ACHN (cell line): ENCODE measurements at regions not wholly inside any gene's neighbourhood (a gene's known extent, or its start where the extent isn't known, plus 50 kb on each side); places are given as distances from the start of the nearest gene placed in this dataset.
A peak's percentile ranks its signal among the peaks of the same experiment; 100 is the strongest.

Experiments
- DNase-seq: peaks from one replicate; pipeline ENCODE4 v3.0.0-alpha.2; 2015
- in situ Hi-C: cut with HindIII; loops from 2 replicates; pipeline ENCODE4 v1.10.0; 2017; ENCODE audit warnings: low sequenced_read_pairs, low pct_ligation_motif_present, low pct_unique_long_range_greater_than_20kb

GRCh38 chr6:95133578-95133977 is 443.8 kb upstream of the MANEA start:
- in situ Hi-C loops: no loop called here
- DNase-seq: peak; percentile 39

DNA sequence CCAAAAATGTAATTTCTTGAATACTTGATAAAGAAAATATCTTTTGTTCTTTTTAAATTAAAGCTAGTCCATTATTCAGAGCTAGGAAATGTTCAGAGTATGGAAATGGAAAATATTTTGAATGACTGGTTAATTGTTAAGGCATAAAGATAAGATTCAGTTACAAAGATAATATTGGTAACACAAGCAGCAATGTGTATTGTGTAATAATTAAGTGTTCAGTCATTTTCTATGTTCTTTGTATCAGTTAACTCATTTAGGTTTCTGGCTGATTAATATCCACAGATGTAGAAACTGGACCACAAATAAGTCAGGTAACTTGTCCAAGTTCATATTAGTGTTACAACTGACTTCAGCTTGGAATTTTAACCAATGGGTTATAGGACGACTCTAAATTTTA is 442.2 kb upstream of the MANEA start:
- in situ Hi-C loops: no loop called here
- no peak for DNase-seq

DNA sequence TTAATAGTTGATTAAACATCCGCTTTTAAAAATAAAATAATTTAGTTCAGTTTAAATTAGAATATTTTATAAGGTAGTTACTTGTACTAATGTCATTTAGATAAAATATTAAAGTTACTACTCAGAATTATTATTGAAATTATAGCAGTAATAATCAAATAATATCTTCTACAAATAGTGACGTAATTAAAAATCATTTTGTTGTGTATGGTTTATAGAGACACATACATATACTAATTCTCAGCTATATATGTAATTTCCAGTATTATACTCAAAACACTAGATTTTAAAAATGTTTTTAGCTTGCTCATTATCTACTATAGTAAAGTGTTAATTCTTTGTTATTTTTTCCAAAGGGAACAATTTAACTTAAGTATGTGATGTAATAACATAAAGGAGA is 435.2 kb upstream of the MANEA start:
- DNase-seq: no peak
- in situ Hi-C loops: no loop called here

DNA sequence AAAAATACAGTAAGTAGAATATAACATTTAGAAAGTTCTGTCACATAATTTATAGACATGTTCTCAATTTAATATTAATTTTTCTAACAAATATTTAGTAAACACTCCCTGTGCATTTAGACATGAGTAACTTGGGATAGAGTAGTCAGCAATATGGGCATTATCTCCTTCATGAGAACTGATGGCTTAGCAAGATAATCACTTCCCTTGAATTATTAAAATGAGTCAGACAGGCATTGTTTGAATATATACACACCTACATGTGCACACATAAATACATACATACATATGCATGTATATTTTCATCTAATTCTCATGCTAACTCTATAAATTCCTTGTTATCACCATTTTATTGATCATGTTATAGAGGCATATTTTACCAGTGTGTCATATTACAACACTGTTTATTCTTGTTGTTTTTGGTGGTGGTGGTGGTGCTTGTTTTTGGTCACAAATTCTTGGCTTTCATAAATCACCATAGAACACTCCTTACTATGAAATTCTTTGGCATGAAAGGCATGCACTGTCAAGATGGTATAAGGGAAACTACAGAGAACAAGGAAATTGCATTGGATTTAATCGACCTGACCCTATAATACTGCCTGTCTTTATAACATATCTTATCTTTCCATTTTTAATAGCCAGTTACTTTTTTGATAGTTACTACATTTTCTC is 434.5 kb upstream of the MANEA start:
- DNase-seq: no peak
- in situ Hi-C loops: no loop called here

GRCh38 chr6:95143408-95144180 is 433.7 kb upstream of the MANEA start:
- in situ Hi-C loops: no loop called here
- DNase-seq: no peak

- in situ Hi-C loops: no loop called here
- DNase-seq: no peak
Measured at GRCh38 chr6:95145457-95145856, 431.9 kb upstream of the MANEA start.

DNA sequence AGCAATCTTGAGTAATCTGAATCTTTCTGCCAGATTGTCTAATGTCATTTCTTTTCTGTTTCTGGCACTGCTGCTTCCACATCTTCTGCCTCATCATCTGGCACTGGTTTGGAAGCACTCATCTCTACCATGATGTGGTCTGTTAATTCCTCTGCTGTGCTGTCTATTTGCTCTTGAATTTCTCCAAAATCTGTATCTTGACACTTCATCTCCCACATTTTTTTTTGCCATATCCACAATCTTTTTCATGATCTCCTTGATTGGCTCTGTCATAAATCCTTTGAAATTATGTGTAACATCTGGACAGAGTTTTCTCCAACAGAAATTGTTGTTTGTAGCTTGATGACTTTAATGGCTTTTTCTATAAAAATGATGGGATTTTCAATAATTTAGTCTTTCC is 417.8 kb upstream of the MANEA start:
- in situ Hi-C loops: no loop called here
- DNase-seq: no peak

GRCh38 chr6:95169775-95170174 is 407.6 kb upstream of the MANEA start:
- no peak for DNase-seq
- in situ Hi-C loops: no loop called here

GRCh38 chr6:95175927-95176675 is 401.2 kb upstream of the MANEA start:
- in situ Hi-C loops: no loop called here
- no peak for DNase-seq

DNA sequence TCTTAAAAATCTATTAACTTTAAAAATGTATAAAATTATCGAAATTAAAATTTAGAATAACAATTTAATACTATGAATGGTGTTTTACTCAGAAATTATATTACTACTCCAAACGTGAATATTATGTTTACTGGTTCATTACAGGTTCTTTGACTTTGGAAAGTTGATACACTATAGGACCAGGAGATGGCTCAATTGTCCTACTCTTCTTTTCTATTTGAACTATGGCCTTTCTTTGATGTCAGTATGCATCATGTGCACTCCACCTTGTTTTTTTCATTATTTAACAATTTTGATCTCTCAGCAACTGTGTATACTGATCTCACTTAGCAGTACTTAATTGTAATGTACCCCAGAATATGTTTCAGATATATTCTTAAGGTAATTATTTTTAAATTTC is 391.5 kb upstream of the MANEA start:
- in situ Hi-C loops: no loop called here
- no peak for DNase-seq

- in situ Hi-C loops: no loop called here
- no peak for DNase-seq
Measured at GRCh38 chr6:95186710-95187109, 390.6 kb upstream of the MANEA start.

GRCh38 chr6:95197590-95197989 is 379.7 kb upstream of the MANEA start:
- in situ Hi-C loops: no loop called here
- no peak for DNase-seq

- in situ Hi-C loops: no loop called here
- DNase-seq: peak; percentile 50
Measured at GRCh38 chr6:95203153-95203754, 374.1 kb upstream of the MANEA start.

- in situ Hi-C loops: no loop called here
- no peak for DNase-seq
Measured at GRCh38 chr6:95204178-95204577, 373.2 kb upstream of the MANEA start.

- no peak for DNase-seq
- in situ Hi-C loops: no loop called here
Measured at GRCh38 chr6:95208621-95209020, 368.7 kb upstream of the MANEA start.

DNA sequence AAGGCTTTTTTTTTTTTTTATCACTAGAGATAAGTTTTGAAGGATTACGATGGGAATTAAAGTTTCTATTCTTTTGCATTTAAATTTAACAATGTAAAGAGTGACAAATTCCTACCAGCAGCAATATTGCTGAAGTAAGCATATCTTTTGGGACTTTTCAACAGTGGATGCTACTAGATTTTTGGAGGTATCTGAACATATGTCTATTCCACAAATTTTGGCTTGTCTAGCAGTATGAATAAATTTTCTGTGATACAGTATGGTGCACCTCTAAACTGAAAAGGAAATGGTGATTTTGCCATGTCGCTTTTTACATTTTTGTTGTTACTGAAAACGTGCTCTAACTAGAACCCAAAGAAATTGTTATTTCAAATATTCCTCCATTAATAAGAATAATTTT is 368.3 kb upstream of the MANEA start:
- DNase-seq: no peak

GRCh38 chr6:95216555-95216954 is 360.8 kb upstream of the MANEA start:
- in situ Hi-C loops: no loop called here

More for the DNA sequence above, 368.3 kb upstream of the MANEA start:
- in situ Hi-C loops: no loop called here

DNA sequence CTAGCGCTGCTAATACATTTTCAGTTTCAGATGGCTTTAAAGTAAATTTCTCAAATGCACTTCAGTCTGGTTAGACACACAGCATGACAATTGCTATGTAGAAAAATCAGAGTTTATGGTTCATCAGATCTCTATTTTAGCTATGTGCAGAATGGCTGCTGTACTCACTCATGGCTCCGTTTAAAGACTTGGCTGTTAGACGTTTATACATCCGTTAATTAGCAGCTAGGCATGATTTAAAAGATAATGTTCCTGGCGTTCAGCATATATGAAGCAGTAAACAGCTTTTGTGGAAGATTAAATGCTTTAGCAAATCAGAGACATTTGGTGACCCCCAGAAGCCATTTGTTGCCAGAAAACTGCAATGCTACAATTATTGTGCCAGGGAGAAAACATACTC is 350.0 kb upstream of the MANEA start:
- in situ Hi-C loops: no loop called here
- DNase-seq: no peak

More at GRCh38 chr6:95216555-95216954, 360.8 kb upstream of the MANEA start:
- no peak for DNase-seq

DNA sequence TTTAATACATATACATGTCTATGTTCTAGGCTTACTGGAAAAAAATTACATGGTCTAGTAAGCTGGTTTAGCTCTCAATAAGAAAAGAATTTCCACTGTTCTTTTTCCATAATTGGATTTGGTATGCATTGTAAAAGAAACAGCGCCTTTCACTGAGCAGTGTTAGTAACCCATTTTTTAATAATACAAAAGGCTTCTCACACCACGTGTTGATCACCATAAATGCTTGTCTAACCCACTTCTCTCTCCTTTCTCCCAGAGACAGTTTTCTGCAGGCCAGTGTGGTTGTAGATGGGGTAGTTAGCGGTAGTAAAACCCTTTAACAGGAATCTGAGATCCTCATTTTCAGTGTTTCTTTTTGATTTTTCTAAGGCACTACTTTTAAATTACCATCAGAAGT is 348.7 kb upstream of the MANEA start:
- DNase-seq: no peak
- in situ Hi-C loops: no loop called here
